Upper lobe of right lung (tissue), 1 donor: ENCODE measurements at regions not wholly inside any gene's neighbourhood (a gene's known extent, or its start where the extent isn't known, plus 50 kb on each side); places are given as distances from the start of the nearest gene placed in this dataset.

ENCODE experiments used
- ATAC-seq: fragments of 200-7000 bp; cut with Tn5 transposase; one replicate; pipeline ENCODE4 v1.9.1; 2020; ENCODE audit warnings: mild to moderate bottlenecking, moderate library complexity
- DNase-seq: peaks from one replicate; pipeline ENCODE4 v3.0.0-alpha.2; 2020
- H3K27ac ChIP-seq: fragments of 200-600 bp; one replicate; pipeline ENCODE4 v1.8.0; 2022
- H3K27me3 ChIP-seq: fragments of 200-600 bp; one replicate; pipeline ENCODE4 v1.8.0; 2022; ENCODE audit warnings: mild to moderate bottlenecking
- H3K36me3 ChIP-seq: fragments of 200-600 bp; one replicate; pipeline ENCODE4 v1.8.0; 2022
- H3K4me1 ChIP-seq: fragments of 200-600 bp; one replicate; pipeline ENCODE4 v1.8.0; 2022
- H3K4me3 ChIP-seq: fragments of 200-600 bp; one replicate; pipeline ENCODE4 v1.8.0; 2022; ENCODE audit warnings: mild to moderate bottlenecking
- H3K9me3 ChIP-seq: fragments of 200-600 bp; one replicate; pipeline ENCODE4 v1.8.0; 2022
- intact Hi-C: fragments of 100-400 bp; cut with DNase I; formaldehyde crosslinking; loops from one replicate; pipeline ENCODE4 v1.11.0; 2022
- TF ChIP-seq, protein P1 (sequence below): fragments of 200-600 bp; IDR thresholded peaks from one replicate; pipeline ENCODE4 v1.8.0; 2022; ENCODE audit warnings: antibody characterized with exemption
- donor health status: DM: no; HTN: yes; CAD: no; lungs with severe emphysema.

DNA sequence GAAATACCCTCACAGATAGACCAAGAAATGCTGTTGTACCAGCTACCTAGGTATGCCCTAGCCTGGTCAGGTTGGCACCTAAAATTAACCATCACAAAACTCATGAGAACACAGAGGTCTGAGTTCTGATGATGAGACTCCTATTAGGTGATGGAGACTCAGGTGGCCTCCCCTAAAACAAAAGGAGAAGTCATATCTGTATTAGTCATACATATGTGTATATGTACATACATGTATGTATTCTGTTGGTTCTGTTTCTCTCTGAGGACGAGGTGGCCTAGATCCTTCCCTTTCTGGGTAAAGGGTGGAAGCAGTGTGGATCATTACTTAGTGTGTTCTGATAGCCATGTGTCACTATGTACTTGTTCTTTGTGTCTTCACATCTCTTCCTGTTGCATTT is 207.2 kb upstream of the PRSS1 start:
- ATAC-seq (no peak), DNase-seq (no peak)
- intact Hi-C loops, result no loop called here
- no peak overlapping the region for H3K4me3 ChIP-seq
- H3K27ac ChIP-seq, result no peak overlapping the region
- H3K9me3 ChIP-seq, result no peaks in the 10 kb centered on the region
- H3K4me1 ChIP-seq, result no peaks in the 10 kb centered on the region
- TF ChIP-seq, protein P1, sequence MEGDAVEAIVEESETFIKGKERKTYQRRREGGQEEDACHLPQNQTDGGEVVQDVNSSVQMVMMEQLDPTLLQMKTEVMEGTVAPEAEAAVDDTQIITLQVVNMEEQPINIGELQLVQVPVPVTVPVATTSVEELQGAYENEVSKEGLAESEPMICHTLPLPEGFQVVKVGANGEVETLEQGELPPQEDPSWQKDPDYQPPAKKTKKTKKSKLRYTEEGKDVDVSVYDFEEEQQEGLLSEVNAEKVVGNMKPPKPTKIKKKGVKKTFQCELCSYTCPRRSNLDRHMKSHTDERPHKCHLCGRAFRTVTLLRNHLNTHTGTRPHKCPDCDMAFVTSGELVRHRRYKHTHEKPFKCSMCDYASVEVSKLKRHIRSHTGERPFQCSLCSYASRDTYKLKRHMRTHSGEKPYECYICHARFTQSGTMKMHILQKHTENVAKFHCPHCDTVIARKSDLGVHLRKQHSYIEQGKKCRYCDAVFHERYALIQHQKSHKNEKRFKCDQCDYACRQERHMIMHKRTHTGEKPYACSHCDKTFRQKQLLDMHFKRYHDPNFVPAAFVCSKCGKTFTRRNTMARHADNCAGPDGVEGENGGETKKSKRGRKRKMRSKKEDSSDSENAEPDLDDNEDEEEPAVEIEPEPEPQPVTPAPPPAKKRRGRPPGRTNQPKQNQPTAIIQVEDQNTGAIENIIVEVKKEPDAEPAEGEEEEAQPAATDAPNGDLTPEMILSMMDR, result no peak
- no peaks in the 10 kb centered on the region for H3K27me3 ChIP-seq
- H3K36me3 ChIP-seq, result no peaks in the 10 kb centered on the region

DNA sequence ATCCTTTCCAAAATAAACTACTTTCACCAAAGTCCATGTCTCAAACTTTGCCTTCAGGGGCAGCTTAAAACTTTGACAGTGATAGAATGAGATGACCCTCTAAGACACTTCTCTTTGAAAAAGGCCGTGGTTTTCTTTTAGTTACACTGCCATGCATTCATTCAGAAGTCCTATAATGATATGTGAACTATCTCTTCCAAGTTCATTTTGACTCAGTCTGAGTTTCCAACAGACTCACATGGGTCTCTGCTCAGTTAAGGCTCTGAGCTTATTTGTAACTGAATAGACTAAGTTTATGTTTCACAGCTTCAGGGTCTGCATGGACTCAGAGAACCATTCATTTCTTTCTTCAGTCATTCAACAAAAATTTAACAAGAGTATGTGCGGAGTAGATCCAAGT is 208.9 kb upstream of the PRSS1 start:
- ATAC-seq, result no peak

DNA sequence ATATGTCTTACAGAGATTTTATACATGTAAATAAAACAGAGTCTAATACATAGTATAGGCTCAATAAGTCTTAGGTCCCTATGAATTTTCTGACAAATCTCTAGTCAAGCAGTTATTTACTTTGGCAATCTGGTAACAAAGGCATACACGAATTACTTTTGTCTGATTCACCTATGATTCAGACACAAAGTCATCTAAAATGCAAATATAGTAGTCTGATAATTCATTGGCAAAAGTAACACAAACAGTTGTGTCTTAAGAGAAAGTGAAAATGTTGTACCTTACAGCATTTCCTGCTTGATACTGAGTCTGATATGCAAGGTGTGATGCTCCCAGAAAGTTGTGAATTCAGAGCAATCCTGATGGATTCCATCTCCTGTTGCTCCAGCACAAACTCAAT is 209.4 kb upstream of the PRSS1 start:
- DNase-seq, result no peak
- H3K4me3 ChIP-seq, result no peak overlapping the region
- H3K4me1 ChIP-seq, result peaks cover 3% of the 10 kb centered on the region
- no peak overlapping the region for H3K27ac ChIP-seq
- no peaks in the 10 kb centered on the region for H3K36me3 ChIP-seq
- intact Hi-C loops, result no loop called here
- TF ChIP-seq, protein P1, result no peak
- H3K27me3 ChIP-seq, result no peaks in the 10 kb centered on the region
- ATAC-seq, result no peak
- H3K9me3 ChIP-seq, result no peaks in the 10 kb centered on the region

More for the DNA sequence above, 208.9 kb upstream of the PRSS1 start:
- intact Hi-C loops, result no loop called here
- Histone ChIP-seq H3K4me1 (no peaks in the 10 kb centered on the region), H3K9me3 (no peaks in the 10 kb centered on the region), H3K4me3 (no peak overlapping the region), H3K36me3 (no peaks in the 10 kb centered on the region), H3K27ac (no peak overlapping the region), H3K27me3 (no peaks in the 10 kb centered on the region)
- DNase-seq, result no peak
- TF ChIP-seq, protein P1, result no peak

DNA sequence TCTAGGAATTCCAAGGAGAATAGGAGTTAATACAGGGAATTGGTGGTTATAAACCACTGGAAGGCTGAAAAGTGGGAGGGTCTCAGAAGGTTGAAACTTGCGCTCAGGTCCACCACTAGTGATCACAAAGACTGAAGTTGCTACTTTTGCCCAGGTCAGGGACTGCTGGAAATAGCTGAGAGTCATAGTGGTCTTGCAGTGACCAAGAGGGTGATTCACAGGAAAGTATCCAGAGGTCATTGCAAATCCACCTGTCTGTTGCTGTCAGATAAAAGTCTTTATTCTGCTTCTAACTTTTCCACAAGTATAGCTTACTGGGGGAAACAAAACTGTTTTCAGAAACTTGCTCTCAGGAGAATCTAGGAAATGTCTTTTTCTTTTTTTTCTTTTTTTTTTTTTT is 211.5 kb upstream of the PRSS1 start:
- no peaks in the 10 kb centered on the region for H3K9me3 ChIP-seq
- TF ChIP-seq, protein P1, result no peak
- H3K4me1 ChIP-seq, result peaks cover 3% of the 10 kb centered on the region
- no peak overlapping the region for H3K4me3 ChIP-seq
- DNase-seq (no peak), ATAC-seq (no peak)
- H3K27me3 ChIP-seq, result no peaks in the 10 kb centered on the region
- intact Hi-C loops, result no loop called here
- no peak overlapping the region for H3K27ac ChIP-seq
- H3K36me3 ChIP-seq, result no peaks in the 10 kb centered on the region

DNA sequence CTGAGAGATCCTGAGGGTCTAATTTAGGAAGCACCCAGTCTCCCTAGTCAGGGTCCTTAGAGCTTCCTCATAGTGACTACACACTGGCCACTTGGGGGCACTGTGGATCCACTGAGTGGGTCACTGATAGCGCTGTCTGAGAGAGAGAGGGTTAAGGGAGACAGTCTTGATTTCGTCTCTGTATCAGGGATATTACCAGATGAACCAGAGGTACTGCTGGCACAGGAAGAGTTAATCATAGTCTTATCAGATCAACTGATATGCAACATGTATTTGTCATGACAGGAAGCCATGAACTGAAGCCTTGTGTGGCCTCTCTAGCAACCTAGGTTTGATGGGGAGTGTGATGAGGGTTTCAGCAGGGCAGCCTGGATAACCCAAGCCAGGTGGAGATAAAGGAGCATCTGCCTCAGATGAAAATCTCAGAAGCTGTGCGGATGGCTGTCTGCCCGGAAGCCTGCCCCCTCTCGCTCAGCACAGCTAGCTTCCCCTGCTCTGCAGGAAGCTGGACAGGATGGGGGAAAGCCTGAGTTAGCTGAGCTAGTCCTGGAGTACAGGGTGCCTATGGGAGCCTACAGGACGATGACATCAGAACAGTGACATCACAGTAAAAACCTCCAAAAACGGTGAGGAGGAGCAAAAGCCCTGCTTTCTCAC is 214.0 kb upstream of the PRSS1 start:
- ATAC-seq (peak; percentile 93), DNase-seq (no peak)
- intact Hi-C loops, result no loop called here
- no peaks in the 10 kb centered on the region for H3K27me3 ChIP-seq
- H3K36me3 ChIP-seq, result no peaks in the 10 kb centered on the region
- H3K4me1 ChIP-seq, result peaks cover 3% of the 10 kb centered on the region
- TF ChIP-seq, protein P1, result peak; percentile 58
- no peak overlapping the region for H3K4me3 ChIP-seq
- no peak overlapping the region for H3K27ac ChIP-seq
- no peaks in the 10 kb centered on the region for H3K9me3 ChIP-seq

DNA sequence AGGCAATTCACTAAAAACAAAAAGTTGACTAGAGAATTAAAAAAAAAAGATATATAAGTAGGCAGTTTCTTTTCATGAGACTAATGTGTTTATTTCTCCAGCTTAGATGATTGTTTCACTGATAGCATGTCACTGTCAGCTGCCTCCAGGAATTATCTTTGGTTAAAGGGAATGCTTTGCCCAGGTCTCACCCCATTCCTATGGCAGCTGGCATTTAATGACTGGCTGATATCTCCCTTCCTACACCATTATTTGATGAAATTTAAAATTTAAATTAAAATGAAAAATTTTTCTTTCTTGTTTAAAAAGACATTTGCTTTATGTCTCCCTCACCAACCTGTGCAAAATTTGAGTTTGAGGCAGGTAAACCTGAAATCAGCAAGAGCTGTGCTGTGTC is 214.5 kb upstream of the PRSS1 start:
- H3K27me3 ChIP-seq, result no peaks in the 10 kb centered on the region
- no peaks in the 10 kb centered on the region for H3K9me3 ChIP-seq
- no peak overlapping the region for H3K4me3 ChIP-seq
- DNase-seq, result no peak
- peaks cover 3% of the 10 kb centered on the region for H3K4me1 ChIP-seq
- intact Hi-C loops, result no loop called here
- ATAC-seq, result no peak
- no peaks in the 10 kb centered on the region for H3K36me3 ChIP-seq
- TF ChIP-seq, protein P1, result no peak
- H3K27ac ChIP-seq, result no peak overlapping the region
